NCI-H146 treated with DMSO at 0.1 percent for 48 hours (cell line): ENCODE measurements at regions not wholly inside any gene's neighbourhood (a gene's known extent, or its start where the extent isn't known, plus 50 kb on each side); places are given as distances from the start of the nearest gene placed in this dataset.

ENCODE experiments used
- DNase-seq: peaks from one replicate; lab custom pipeline; 2025; ENCODE audit not compliant: unreplicated experiment; lab: John Stamatoyannopoulos, UW

DNA sequence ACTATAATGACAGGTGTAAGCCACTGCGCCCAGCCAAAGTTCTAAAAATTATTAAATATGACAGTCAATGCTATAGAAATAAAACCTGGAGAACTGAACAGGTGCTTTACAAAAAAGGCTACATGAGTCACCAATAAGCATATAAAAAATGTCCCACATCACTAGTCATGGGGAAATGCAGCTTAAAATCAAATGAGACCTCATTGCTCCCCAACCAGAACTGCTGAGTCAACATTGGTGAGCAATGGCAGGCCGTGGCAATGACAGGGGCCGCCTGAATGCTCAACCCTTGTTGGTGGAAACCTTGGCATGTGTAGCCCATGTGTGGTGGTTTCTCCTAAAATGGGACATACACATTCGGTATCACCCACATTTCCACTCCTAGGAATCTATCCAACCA is 352.3 kb upstream of the KLF6 start:
- DNase-seq = no peak

GRCh38 chr10:4136121-4136520 is 351.1 kb upstream of the KLF6 start:
- DNase-seq = no peak

DNA sequence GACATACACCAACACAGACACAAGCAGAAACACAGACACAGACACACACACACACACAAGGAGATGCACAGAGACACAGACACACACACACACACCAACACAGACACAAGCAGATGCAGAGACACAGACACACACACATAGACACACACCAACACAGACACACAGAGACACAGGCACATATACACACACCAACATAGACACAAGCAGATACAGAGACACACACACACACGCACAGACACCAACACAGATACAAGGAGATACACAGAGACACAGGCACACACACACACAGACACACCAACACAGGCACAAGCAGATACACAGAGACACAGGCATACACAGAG is 347.2 kb upstream of the KLF6 start:
- no peak for DNase-seq

DNA sequence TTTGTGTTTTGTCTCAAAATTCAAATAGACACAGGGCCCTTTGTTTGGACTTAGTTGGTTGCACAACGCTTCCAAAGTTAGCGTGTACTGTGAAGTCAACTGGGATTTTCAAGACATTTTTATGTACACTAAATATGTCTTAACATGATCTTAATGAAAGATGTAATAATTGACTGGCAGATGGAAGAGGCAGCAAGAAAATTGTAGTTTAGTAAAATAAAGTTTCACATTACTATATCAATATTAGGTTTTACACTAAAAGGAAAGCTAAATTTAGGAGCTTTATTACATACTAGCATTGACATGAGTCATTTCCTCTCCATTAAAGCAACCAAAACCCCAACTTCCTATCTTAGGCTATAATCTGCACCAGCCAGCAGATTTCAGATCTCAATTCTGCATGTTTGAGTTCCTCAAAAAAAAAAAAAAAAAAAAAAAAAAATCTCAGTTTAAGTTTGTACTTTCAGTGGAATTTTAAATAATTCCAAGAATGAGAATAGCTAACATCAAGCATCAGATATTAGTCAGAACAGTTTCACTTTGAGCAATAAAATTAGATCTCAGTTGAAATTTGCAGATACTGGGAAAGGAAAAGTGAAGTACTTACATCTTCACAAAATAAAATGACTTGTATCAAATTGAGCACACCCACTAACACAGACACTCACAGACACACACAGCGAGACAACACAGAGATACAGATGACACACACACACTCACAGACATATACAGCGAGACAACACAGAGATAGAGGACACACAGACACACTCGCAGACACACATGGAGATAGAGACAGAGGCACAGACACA is 346.6 kb upstream of the KLF6 start:
- DNase-seq = no peak

DNA sequence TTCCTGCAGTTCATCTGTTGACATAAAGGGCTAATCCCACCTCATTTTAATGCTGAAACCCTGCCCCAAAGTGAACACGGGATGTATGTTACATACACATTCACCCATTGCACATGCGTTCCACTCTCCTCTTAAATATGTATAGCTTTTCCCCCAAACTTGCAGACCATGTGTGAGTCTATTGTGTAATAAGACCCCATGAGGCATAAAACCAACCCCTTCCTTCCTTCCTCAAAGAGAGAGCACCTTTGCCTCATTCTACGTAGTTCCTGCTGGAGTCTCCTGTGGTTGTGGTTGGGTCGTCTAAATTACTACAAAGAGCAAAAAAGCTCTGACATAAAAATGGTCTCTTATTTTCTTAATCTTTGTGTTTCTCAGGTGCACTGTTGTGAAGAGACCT is 345.7 kb upstream of the KLF6 start:
- no peak for DNase-seq

DNA sequence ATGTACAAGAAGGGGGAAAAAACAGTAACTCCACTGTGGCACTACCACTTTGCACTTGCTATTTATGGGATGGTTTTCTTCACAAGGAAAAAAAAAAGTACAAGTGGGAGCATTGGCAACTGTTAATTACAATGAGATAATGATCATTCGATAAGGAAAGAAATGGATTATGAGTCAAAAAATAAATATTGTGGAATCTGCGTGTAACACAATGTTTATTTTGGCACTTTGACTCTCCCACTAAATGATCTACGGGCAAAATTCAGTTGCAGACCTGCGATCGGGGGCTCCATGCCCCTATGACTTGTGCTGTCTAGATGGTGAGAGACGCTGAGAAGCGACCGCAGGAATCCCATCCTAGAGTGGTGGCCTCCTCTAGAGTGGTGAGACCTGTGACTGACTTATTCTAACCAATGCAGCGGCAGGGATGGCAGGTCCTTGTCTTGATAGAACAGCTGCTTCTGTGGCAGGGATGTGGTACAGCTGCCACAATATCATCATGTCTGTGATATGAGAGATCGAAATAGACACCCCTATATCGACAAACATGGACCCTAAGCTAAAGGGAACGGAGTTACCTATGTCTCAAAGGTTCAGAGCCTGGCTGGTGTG is 345.0 kb upstream of the KLF6 start:
- no peak for DNase-seq

DNA sequence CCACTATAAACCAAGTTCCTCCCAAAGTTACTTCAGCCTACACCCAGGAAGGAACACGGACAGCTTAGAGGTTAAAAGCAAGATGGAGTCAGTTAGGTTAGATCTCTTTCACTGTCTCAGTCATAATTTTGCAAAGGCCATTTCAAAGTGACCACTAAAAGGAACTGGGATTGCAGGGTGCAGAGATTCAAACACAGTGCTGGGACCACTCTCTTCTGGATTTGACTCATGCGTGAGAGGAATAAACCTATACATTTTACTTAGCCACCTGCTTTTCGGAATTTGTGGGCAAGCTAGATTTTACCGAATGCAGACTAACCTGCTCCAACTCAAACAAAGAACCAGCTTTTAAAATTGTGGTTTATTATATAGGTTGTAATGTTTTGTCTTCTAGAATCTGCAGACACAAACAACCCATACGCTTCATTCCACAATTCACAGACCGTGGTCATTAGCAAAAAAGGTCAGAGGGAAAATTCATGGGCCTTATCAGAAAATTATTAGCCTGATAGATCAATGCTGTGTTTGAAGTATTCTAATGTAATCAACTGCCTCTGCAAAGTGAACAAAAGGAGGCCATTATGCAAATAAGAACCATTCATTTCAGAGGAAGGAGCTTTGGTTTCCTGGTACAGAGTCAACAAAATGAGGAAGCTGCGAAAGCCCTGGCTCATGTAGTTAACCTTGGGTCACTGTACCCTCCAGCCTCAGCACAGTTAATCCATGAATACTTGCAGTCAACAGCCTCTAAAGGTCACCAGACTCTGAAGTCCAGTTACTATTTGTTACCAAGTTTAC is 342.7 kb upstream of the KLF6 start:
- no peak for DNase-seq

- DNase-seq = no peak
These were observed 340.8 kb upstream of the KLF6 start for GRCh38 chr10:4125776-4126175.

DNA sequence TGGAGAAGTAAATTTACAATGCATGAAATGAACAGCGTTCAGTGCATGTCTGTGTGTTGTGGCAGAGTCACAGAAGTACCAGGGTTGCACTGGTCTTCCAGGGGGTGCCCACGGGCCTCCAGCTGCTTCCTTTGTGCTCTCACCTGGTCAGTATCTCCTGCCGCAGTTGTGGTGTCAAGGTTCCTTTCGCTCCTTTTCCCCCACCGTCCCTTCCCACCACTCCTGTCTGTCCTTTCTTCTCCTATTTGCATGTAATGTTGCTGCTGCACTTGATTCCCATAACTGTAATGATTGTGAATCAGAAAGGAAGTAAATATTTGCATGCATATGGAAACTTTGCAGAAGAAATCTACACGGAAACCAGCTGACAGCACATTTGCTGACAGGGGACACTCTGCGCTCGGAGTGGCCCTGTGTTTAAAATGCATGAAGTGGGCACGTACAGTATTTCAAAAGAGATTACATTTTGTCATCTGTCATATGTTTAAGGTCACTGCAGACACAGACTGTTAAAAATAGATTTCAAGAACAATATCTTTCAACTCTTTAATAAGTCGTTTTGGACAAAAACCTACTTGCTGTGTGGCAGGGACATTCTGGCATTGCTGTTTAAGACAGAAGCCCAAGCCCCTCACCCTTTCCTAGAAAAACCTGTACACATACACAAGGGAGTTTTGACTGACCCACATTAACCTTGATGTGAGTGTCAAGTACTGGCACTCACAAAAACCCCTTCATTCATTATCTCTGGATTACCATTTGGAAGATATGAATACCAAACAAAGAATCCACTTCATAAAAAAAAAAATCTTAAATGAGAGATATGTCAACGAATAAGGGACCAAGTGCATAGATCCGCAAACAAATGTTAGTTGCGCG is 336.7 kb upstream of the KLF6 start:
- DNase-seq = no peak

DNA sequence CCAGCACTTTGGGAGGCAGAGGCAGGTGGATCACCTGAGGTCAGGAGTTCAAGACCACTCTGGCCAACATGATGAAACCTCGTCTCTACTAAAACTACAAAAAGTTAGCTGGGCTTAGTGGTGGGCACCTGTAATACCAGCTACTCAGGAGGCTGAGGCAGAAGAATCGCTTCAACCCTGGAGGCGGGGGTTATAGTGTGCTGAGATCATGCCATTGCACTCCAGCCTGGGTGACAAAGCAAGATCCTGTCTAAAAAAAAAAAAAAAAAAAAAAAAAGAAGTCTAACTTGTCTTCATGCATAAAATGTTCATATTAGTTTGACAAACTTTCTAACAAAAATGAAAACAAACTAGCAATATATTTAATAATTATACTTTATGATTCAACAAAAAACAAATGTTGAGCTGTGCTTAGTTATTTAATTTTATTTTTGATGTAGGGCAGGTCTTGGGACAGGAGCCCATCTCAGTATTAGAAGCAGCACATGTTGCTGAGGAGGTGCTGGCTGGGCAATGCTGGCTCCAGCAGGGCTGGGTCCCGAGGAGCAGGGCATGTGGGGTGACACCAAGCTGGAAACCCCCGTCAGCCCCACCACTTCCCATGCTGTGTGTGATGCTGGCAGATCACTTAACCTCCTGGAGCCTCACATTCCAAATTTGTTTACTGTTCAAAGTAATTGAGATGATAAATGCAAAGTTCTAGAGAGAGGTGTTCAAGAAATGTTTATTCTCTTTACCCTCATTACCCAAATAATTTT is 335.3 kb upstream of the KLF6 start:
- no peak for DNase-seq

GRCh38 chr10:4119107-4119506 is 334.1 kb upstream of the KLF6 start:
- no peak for DNase-seq

DNA sequence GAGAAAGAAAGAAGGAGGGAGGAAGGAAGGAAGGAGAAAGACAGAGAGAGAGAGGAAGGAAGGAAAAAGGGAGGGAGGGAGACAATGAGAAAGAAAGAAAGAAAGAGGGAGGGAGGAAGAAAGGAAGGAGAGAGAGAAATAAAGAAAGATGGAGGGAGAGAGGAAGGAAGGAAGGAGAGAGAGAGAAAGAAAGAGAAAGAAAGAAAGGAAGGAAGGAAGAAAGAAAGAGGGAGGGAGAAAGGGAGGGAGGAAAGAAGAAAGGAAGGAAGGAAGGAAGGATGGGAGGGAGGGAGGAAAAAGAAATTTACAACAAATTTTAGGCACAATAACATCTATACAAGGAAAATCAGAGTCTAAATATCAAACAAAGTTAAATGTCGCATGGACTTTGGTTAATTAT is 332.6 kb upstream of the KLF6 start:
- no peak for DNase-seq

- DNase-seq = no peak
These were observed 326.6 kb upstream of the KLF6 start for GRCh38 chr10:4111643-4112042.

DNA sequence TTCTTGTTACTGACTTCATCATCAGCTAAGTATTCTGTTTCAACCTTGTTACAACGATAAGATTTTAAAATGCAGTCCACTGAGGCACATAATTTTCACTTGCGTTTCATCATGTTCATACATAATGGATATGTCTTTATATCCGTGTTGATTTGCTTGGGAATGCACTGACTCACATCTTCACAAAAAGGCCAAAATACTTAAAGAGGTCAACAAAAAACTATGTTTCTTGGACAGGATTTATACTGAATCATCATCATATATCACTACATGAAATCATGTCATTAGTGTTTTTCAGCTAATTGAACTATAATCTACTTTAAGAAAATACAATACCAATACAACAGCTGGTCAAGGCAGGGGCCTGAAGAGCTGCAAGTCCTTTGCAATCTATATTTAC is 324.5 kb upstream of the KLF6 start:
- no peak for DNase-seq

DNA sequence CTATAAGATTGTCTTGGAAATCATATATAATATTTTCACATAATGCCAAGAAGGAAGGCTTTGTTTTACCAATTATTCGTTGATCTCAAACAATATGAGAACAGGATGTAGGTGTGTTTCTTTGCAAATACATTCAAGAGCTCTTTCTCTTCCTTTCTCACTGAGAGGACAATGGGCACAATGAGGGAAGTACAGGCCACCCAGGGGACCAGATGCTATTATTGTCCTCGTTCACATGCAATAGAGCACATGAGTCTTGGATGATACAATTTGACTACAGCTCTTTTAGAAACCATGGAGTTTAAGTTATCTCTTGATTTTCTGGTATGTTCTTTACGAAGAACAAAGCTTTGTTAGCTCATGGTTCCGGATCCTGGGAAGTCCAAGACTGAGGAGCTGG is 323.7 kb upstream of the KLF6 start:
- no peak for DNase-seq

GRCh38 chr10:4107285-4107851 is 322.4 kb upstream of the KLF6 start:
- no peak for DNase-seq

DNA sequence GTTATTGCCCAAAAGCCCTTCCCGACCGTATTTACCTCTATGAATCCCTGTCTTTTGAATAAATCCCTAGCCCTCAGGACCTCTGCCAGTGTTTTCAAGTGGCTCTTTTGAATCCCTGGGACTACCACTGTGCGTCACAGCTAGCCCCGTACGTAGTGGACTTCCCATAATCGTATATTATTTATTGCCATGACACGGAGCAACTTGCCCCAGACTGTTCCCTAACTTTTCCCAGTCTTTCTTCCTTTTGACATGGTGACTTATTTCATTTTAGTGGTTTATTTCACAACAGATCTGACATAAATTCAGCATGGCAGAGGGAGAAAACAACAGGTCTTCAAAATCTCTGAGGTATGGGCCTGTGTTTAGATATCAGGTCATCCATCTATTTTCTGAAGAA is 318.6 kb upstream of the KLF6 start:
- no peak for DNase-seq

- no peak for DNase-seq
These were observed 317.9 kb upstream of the KLF6 start for GRCh38 chr10:4102802-4103344.

DNA sequence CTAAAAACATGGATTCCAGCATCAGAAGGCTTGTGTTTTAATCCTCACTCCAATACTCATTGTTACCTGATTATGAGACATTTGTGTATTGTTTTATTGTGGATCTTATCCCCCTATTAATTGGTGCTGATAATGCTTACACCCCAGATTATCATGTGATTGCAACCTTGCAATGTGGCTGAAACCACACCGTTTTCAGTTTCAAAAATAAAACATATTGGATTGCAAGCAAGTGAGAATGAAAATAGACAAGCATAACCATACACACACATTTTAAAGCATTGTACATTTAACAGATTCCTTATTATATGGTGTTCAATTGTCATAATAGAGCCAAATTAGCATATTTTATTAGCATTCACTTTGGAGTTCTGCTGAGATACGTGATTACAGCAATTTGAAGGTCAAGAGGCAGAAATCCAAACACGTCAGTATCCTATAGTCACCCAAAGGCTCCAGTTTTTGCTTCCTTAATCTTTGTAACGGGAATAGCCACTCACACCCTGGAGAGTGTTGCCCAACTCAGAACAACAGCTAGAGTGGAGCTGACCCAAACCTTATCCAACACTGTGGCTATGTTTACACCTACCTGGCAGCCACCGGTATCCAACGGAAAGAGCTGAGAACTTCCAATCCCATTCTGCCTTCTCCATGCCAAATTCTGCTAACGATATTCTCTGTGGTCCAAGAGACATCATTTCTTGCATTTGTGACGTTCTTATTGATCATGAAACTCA is 317.1 kb upstream of the KLF6 start:
- DNase-seq = no peak
